ENCODE measurements at regions not wholly inside any gene's neighbourhood (a gene's known extent, or its start where the extent isn't known, plus 50 kb on each side); places are given as distances from the start of the nearest gene placed in this dataset.
"Not testable (repeated sequence)": the region's sequence is repeated elsewhere in the genome, so short reads cannot be mapped to it uniquely, and the experiment has no call there.

- DNase-seq (ENCODE audit: low read depth in 4 of 4, low spot score in 3 of 4): no peak
These were observed 120.0 kb upstream of the ZC3H11B start for GRCh38 chr1:219732814-219733491.

GRCh38 chr1:219731771-219732170 is 118.9 kb upstream of the ZC3H11B start:
- DNase-seq (ENCODE audit: low read depth in 4 of 4, low spot score in 3 of 4): no peak

GRCh38 chr1:219726480-219727272 is 113.8 kb upstream of the ZC3H11B start:
- no peak for DNase-seq (ENCODE audit: low read depth in 4 of 4, low spot score in 3 of 4)

GRCh38 chr1:219724440-219724839 is 111.5 kb upstream of the ZC3H11B start:
- DNase-seq (ENCODE audit: low read depth in 4 of 4, low spot score in 3 of 4): no peak

- DNase-seq (ENCODE audit: low read depth in 4 of 4, low spot score in 3 of 4): no peak
These were observed 104.6 kb upstream of the ZC3H11B start for GRCh38 chr1:219717536-219717935.

GRCh38 chr1:219716611-219717114 is 103.8 kb upstream of the ZC3H11B start:
- no peak for DNase-seq (ENCODE audit: low read depth in 4 of 4, low spot score in 3 of 4)

- DNase-seq (ENCODE audit: low read depth in 4 of 4, low spot score in 3 of 4): no peak
These were observed 101.1 kb upstream of the ZC3H11B start for GRCh38 chr1:219713981-219714381.

GRCh38 chr1:219712506-219712905 is 99.6 kb upstream of the ZC3H11B start:
- no peak for DNase-seq (ENCODE audit: low read depth in 4 of 4, low spot score in 3 of 4)

- DNase-seq (ENCODE audit: low read depth in 4 of 4, low spot score in 3 of 4): peak in 1 of 4 donors; percentile 6
These were observed 97.8 kb upstream of the ZC3H11B start for GRCh38 chr1:219710529-219711194.

- DNase-seq (ENCODE audit: low read depth in 4 of 4, low spot score in 3 of 4): no peak
These were observed 96.1 kb upstream of the ZC3H11B start for GRCh38 chr1:219708919-219709543.

GRCh38 chr1:219707885-219708284 is 95.0 kb upstream of the ZC3H11B start:
- DNase-seq (ENCODE audit: low read depth in 4 of 4, low spot score in 3 of 4): not testable (repeated sequence)

GRCh38 chr1:219704331-219704730 is 91.4 kb upstream of the ZC3H11B start:
- DNase-seq (ENCODE audit: low read depth in 4 of 4, low spot score in 3 of 4): not testable (repeated sequence)

GRCh38 chr1:219703368-219703639 is 90.4 kb upstream of the ZC3H11B start:
- DNase-seq (ENCODE audit: low read depth in 4 of 4, low spot score in 3 of 4): no peak

GRCh38 chr1:219701476-219701875 is 88.6 kb upstream of the ZC3H11B start:
- DNase-seq (ENCODE audit: low read depth in 4 of 4, low spot score in 3 of 4): no peak

GRCh38 chr1:219699870-219700269 is 87.0 kb upstream of the ZC3H11B start:
- no peak for DNase-seq (ENCODE audit: low read depth in 4 of 4, low spot score in 3 of 4)

- no peak for DNase-seq (ENCODE audit: low read depth in 4 of 4, low spot score in 3 of 4)
These were observed 84.8 kb upstream of the ZC3H11B start for GRCh38 chr1:219697682-219698081.

GRCh38 chr1:219692981-219693380 is 80.1 kb upstream of the ZC3H11B start:
- DNase-seq (ENCODE audit: low read depth in 4 of 4, low spot score in 3 of 4): no peak

- DNase-seq (ENCODE audit: low read depth in 4 of 4, low spot score in 3 of 4): no peak
These were observed 76.9 kb upstream of the ZC3H11B start for GRCh38 chr1:219689774-219690173.

GRCh38 chr1:219687779-219688178 is 74.9 kb upstream of the ZC3H11B start:
- DNase-seq (ENCODE audit: low read depth in 4 of 4, low spot score in 3 of 4): no peak

GRCh38 chr1:219686171-219686570 is 73.3 kb upstream of the ZC3H11B start:
- DNase-seq (ENCODE audit: low read depth in 4 of 4, low spot score in 3 of 4): no peak

- no peak for DNase-seq (ENCODE audit: low read depth in 4 of 4, low spot score in 3 of 4)
These were observed 69.9 kb upstream of the ZC3H11B start for GRCh38 chr1:219682788-219683187.
